ENCODE measurements at regions not wholly inside any gene's neighbourhood (a gene's known extent, or its start where the extent isn't known, plus 50 kb on each side); places are given as distances from the start of the nearest gene placed in this dataset.

DNA sequence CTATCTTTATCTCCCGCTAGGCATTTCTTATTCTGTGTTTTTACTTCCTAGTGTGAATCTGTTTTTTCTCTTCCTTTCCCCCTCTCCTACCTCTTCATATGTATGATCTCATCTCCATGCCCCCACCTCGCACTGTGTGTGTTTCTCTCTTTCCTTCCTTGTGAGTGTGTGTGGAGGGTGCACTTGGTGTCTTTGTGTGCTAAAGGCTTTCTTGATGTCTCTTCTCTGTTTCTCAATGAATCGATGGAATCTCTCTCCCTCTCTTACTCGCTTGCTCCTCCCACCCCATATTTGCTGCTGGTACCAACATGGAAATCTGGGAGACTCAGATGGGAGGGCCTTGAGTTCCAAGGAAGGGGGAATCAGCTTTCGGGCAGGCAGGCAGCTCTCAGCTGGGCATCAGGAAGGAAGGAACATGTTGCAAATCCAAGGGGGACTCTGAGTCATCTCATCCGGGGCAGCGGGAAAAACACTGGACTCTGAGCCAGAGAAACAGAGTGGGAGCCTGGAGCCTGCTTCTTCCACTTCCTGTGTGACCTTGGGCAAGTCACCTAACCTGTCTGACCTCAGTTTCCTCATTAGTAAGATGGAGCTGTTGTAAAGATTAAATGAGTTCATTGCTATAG is 147.5 kb downstream of the PTPRU start:
- TF ChIP-seq, protein P1, sequence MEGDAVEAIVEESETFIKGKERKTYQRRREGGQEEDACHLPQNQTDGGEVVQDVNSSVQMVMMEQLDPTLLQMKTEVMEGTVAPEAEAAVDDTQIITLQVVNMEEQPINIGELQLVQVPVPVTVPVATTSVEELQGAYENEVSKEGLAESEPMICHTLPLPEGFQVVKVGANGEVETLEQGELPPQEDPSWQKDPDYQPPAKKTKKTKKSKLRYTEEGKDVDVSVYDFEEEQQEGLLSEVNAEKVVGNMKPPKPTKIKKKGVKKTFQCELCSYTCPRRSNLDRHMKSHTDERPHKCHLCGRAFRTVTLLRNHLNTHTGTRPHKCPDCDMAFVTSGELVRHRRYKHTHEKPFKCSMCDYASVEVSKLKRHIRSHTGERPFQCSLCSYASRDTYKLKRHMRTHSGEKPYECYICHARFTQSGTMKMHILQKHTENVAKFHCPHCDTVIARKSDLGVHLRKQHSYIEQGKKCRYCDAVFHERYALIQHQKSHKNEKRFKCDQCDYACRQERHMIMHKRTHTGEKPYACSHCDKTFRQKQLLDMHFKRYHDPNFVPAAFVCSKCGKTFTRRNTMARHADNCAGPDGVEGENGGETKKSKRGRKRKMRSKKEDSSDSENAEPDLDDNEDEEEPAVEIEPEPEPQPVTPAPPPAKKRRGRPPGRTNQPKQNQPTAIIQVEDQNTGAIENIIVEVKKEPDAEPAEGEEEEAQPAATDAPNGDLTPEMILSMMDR (conservative IDR thresholded peaks at IDR 0.05; ENCODE audit: low read length), result no peak
- TF ChIP-seq EZH2phosphoT487 (IDR thresholded peaks at IDR 0.05; ENCODE audit: borderline replicate concordance), result no peak
